MM.1S (cell line): ENCODE measurements at regions not wholly inside any gene's neighbourhood (a gene's known extent, or its start where the extent isn't known, plus 50 kb on each side); places are given as distances from the start of the nearest gene placed in this dataset.

Experiments used
- DNase-seq: peaks from one replicate; pipeline ENCODE4 v3.0.0-alpha.2; 2015
- H2AFZ ChIP-seq: fragments of 300-600 bp; sonication (generic); 2 replicates; pipeline ENCODE4 v1.6.0; 2016; ENCODE audit warnings: antibody characterized with exemption, low read length
- H3F3A ChIP-seq: fragments of 300-600 bp; sonication (generic); 2 replicates; pipeline ENCODE4 v1.6.1; 2016; ENCODE audit warnings: mild to moderate bottlenecking, antibody characterized with exemption, low read length, moderate library complexity, mixed read lengths; ENCODE audit not compliant: insufficient read depth
- H3K27ac ChIP-seq: fragments of 300-600 bp; sonication (generic); 2 replicates; pipeline ENCODE4 v1.5.1; 2016; ENCODE audit warnings: mild to moderate bottlenecking, low read length
- H3K27me3 ChIP-seq: fragments of 300-600 bp; sonication (generic); replicated peaks from 2 replicates; pipeline ENCODE4 v1.6.0; 2016; ENCODE audit warnings: low read length; ENCODE audit not compliant: insufficient read depth
- H3K36me3 ChIP-seq: fragments of 300-600 bp; sonication (generic); replicated peaks from 2 replicates; pipeline ENCODE4 v1.6.1; 2016; ENCODE audit warnings: mild to moderate bottlenecking, low read length, mixed read lengths; ENCODE audit not compliant: insufficient read depth
- H3K4me1 ChIP-seq: fragments of 300-600 bp; sonication (generic); 2 replicates; pipeline ENCODE4 v1.6.1; 2016; ENCODE audit warnings: low read length, mixed read lengths
- H3K4me2 ChIP-seq: fragments of 300-600 bp; sonication (generic); 2 replicates; pipeline ENCODE4 v1.6.0; 2016; ENCODE audit warnings: low read depth, low read length
- H3K4me3 ChIP-seq: fragments of 300-600 bp; sonication (generic); 2 replicates; pipeline ENCODE4 v1.5.1; 2016; ENCODE audit warnings: low read length, mixed read lengths
- H3K79me2 ChIP-seq: fragments of 300-600 bp; sonication (generic); 2 replicates; pipeline ENCODE4 v1.6.1; 2016; ENCODE audit warnings: mixed run types, low read length, mixed read lengths
- H3K9ac ChIP-seq: fragments of 300-600 bp; sonication (generic); 2 replicates; pipeline ENCODE4 v1.6.1; 2016; ENCODE audit warnings: low read length, mixed read lengths
- H3K9me2 ChIP-seq: fragments of 300-600 bp; sonication (generic); replicated peaks from 2 replicates; pipeline ENCODE4 v1.6.1; 2016; ENCODE audit warnings: mild to moderate bottlenecking, low read length, mixed read lengths; ENCODE audit not compliant: insufficient read depth
- H3K9me3 ChIP-seq: fragments of 300-600 bp; sonication (generic); replicated peaks from 2 replicates; pipeline ENCODE4 v1.6.1; 2016; ENCODE audit warnings: mild to moderate bottlenecking, low read length, mixed read lengths; ENCODE audit not compliant: insufficient read depth
- H4K20me1 ChIP-seq: fragments of 300-600 bp; sonication (generic); 2 replicates; pipeline ENCODE4 v1.6.1; 2016; ENCODE audit warnings: mild to moderate bottlenecking, low read length, moderate library complexity, mixed read lengths; ENCODE audit not compliant: insufficient read depth
- EZH2 ChIP-seq: fragments of 300-600 bp; sonication (generic); optimal IDR thresholded peaks from 2 replicates; pipeline ENCODE3; 2017; ENCODE audit warnings: low read depth, mild to moderate bottlenecking, antibody characterized with exemption, low read length, mixed read lengths
- EZH2phosphoT487 ChIP-seq: fragments of 300-600 bp; sonication (generic); IDR thresholded peaks from 2 replicates; pipeline ENCODE4 v1.6.1; 2018; ENCODE audit warnings: antibody characterized with exemption, low read length
- TF ChIP-seq, protein P1 (sequence below): fragments of 300-600 bp; sonication (generic); IDR thresholded peaks from 2 replicates; pipeline ENCODE4 v1.5.1; 2016; ENCODE audit warnings: antibody characterized with exemption, low read length, mixed read lengths

- H3K9me3 ChIP-seq = no peaks in the 10 kb centered on the region
- no peak overlapping the region for H2AFZ ChIP-seq
- H3K9ac ChIP-seq = no peak overlapping the region
- no peaks in the 10 kb centered on the region for H4K20me1 ChIP-seq
- DNase-seq = peak; percentile 48
- no peak overlapping the region for H3K27ac ChIP-seq
- TF ChIP-seq EZH2phosphoT487 = no peak
- TF ChIP-seq, protein P1, sequence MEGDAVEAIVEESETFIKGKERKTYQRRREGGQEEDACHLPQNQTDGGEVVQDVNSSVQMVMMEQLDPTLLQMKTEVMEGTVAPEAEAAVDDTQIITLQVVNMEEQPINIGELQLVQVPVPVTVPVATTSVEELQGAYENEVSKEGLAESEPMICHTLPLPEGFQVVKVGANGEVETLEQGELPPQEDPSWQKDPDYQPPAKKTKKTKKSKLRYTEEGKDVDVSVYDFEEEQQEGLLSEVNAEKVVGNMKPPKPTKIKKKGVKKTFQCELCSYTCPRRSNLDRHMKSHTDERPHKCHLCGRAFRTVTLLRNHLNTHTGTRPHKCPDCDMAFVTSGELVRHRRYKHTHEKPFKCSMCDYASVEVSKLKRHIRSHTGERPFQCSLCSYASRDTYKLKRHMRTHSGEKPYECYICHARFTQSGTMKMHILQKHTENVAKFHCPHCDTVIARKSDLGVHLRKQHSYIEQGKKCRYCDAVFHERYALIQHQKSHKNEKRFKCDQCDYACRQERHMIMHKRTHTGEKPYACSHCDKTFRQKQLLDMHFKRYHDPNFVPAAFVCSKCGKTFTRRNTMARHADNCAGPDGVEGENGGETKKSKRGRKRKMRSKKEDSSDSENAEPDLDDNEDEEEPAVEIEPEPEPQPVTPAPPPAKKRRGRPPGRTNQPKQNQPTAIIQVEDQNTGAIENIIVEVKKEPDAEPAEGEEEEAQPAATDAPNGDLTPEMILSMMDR = peak; percentile 71
- H3K9me2 ChIP-seq = no peaks in the 10 kb centered on the region
- no peaks in the 10 kb centered on the region for H3K27me3 ChIP-seq
- no peak overlapping the region for H3K4me2 ChIP-seq
- no peak overlapping the region for H3K4me3 ChIP-seq
- no peaks in the 10 kb centered on the region for H3K4me1 ChIP-seq
- H3K79me2 ChIP-seq = no peaks in the 10 kb centered on the region
- no peaks in the 10 kb centered on the region for H3K36me3 ChIP-seq
- H3F3A ChIP-seq = no peaks in the 10 kb centered on the region
These were observed 532.4 kb downstream of the ANXA1 start for GRCh38 chr9:73683862-73684591.

GRCh38 chr9:73684601-73685000, 532.9 kb downstream of the ANXA1 start:
- H3K4me1 ChIP-seq = no peaks in the 10 kb centered on the region
- no peaks in the 10 kb centered on the region for H3K9me2 ChIP-seq
- H4K20me1 ChIP-seq = no peaks in the 10 kb centered on the region
- H3K4me3 ChIP-seq = no peak overlapping the region
- H3K27ac ChIP-seq = no peak overlapping the region
- H3K79me2 ChIP-seq = no peaks in the 10 kb centered on the region
- H3K9ac ChIP-seq = no peak overlapping the region
- no peaks in the 10 kb centered on the region for H3F3A ChIP-seq
- H3K9me3 ChIP-seq = no peaks in the 10 kb centered on the region
- H3K4me2 ChIP-seq = no peak overlapping the region
- no peaks in the 10 kb centered on the region for H3K27me3 ChIP-seq
- no peaks in the 10 kb centered on the region for H3K36me3 ChIP-seq
- no peak for DNase-seq
- TF ChIP-seq EZH2 = no peak
- no peak for TF ChIP-seq EZH2phosphoT487
- TF ChIP-seq, protein P1 = no peak
- H2AFZ ChIP-seq = no peak overlapping the region

DNA sequence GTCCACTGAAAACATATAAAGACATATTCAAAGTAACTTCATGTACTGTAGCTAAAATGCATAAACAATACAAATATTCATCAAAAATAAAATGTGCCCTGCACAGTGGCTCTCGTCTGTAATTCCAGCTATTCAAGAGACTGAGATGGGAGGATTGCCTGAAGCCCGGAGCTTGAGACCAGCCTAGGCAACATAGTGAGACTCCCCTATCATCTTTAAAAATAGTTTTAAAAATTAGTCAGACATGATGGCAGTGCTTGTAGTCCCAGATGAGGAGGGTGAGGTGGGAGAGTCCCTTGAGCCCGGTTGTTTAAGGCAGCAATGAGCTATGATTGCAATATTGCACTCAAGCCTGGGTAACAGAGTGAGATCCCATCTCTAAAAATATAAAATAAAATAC, 534.1 kb downstream of the ANXA1 start:
- H2AFZ ChIP-seq = no peak overlapping the region
- H4K20me1 ChIP-seq = no peaks in the 10 kb centered on the region
- no peak overlapping the region for H3K4me2 ChIP-seq
- no peak overlapping the region for H3K4me3 ChIP-seq
- no peaks in the 10 kb centered on the region for H3K4me1 ChIP-seq
- H3K9me2 ChIP-seq = no peaks in the 10 kb centered on the region
- H3F3A ChIP-seq = no peaks in the 10 kb centered on the region
- H3K79me2 ChIP-seq = no peaks in the 10 kb centered on the region
- H3K36me3 ChIP-seq = no peaks in the 10 kb centered on the region
- no peaks in the 10 kb centered on the region for H3K27me3 ChIP-seq
- no peak for DNase-seq
- no peak for TF ChIP-seq EZH2phosphoT487
- TF ChIP-seq, protein P1 = no peak
- TF ChIP-seq EZH2 = no peak
- no peak overlapping the region for H3K27ac ChIP-seq
- H3K9ac ChIP-seq = no peak overlapping the region
- H3K9me3 ChIP-seq = no peaks in the 10 kb centered on the region
